HG02870 (cell line): ENCODE measurements at regions not wholly inside any gene's neighbourhood (a gene's known extent, or its start where the extent isn't known, plus 50 kb on each side); places are given as distances from the start of the nearest gene placed in this dataset.

Experiments
- ATAC-seq: cut with Tn5 transposase; IDR thresholded peaks from one replicate; pipeline ENCODE4 v1.9.1; 2021; ENCODE audit warnings: mild to moderate bottlenecking, moderate library complexity; ENCODE audit not compliant: unreplicated experiment

GRCh38 chr2:150168595-150169236 is 318.8 kb downstream of the RND3 start:
- ATAC-seq: no peak

GRCh38 chr2:150167711-150168110 is 319.8 kb downstream of the RND3 start:
- ATAC-seq: peak; percentile 97

GRCh38 chr2:150166313-150167051 is 321.0 kb downstream of the RND3 start:
- no peak for ATAC-seq

- ATAC-seq: no peak
Measured at GRCh38 chr2:150165988-150166312, 321.5 kb downstream of the RND3 start.

GRCh38 chr2:150165442-150165841 is 322.0 kb downstream of the RND3 start:
- ATAC-seq: no peak

GRCh38 chr2:150162241-150162942 is 325.1 kb downstream of the RND3 start:
- ATAC-seq: no peak

- no peak for ATAC-seq
Measured at GRCh38 chr2:150160058-150160457, 327.4 kb downstream of the RND3 start.

- ATAC-seq: no peak
Measured at GRCh38 chr2:150159300-150159699, 328.2 kb downstream of the RND3 start.

- ATAC-seq: no peak
Measured at GRCh38 chr2:150156876-150157275, 330.6 kb downstream of the RND3 start.

GRCh38 chr2:150156415-150156814 is 331.1 kb downstream of the RND3 start:
- ATAC-seq: no peak

- ATAC-seq: no peak
Measured at GRCh38 chr2:150154308-150154797, 333.1 kb downstream of the RND3 start.

- no peak for ATAC-seq
Measured at GRCh38 chr2:150153646-150154307, 333.7 kb downstream of the RND3 start.

- ATAC-seq: no peak
Measured at GRCh38 chr2:150152230-150152629, 335.2 kb downstream of the RND3 start.

- ATAC-seq: no peak
Measured at GRCh38 chr2:150150144-150150543, 337.3 kb downstream of the RND3 start.

GRCh38 chr2:150147889-150148683 is 339.4 kb downstream of the RND3 start:
- ATAC-seq: no peak

- ATAC-seq: no peak
Measured at GRCh38 chr2:150146879-150147278, 340.6 kb downstream of the RND3 start.

- ATAC-seq: no peak
Measured at GRCh38 chr2:150145299-150145692, 342.2 kb downstream of the RND3 start.

GRCh38 chr2:150144546-150145298 is 342.7 kb downstream of the RND3 start:
- no peak for ATAC-seq

- ATAC-seq: no peak
Measured at GRCh38 chr2:150143087-150143536, 344.4 kb downstream of the RND3 start.

GRCh38 chr2:150142561-150142960 is 344.9 kb downstream of the RND3 start:
- no peak for ATAC-seq
